A673 (cell line): ENCODE measurements at regions not wholly inside any gene's neighbourhood (a gene's known extent, or its start where the extent isn't known, plus 50 kb on each side); places are given as distances from the start of the nearest gene placed in this dataset.

Experiments used
- CTCF ChIP-seq: fragments of 300-800, 200-600 bp; sonication (generic); conservative IDR thresholded peaks from 2 replicates; pipeline ENCODE4 v1.5.1; 2017; ENCODE audit warnings: low read depth, mild to moderate bottlenecking, antibody characterized with exemption, low read length, moderate library complexity, mixed read lengths
- EZH2 ChIP-seq: fragments of 200-600 bp; sonication (generic); IDR thresholded peaks from 2 replicates; pipeline ENCODE4 v1.6.1; 2017; ENCODE audit warnings: borderline replicate concordance, low read depth, mild to moderate bottlenecking, mixed read lengths, antibody characterized with exemption, low read length; ENCODE audit not compliant: poor library complexity, severe bottlenecking

DNA sequence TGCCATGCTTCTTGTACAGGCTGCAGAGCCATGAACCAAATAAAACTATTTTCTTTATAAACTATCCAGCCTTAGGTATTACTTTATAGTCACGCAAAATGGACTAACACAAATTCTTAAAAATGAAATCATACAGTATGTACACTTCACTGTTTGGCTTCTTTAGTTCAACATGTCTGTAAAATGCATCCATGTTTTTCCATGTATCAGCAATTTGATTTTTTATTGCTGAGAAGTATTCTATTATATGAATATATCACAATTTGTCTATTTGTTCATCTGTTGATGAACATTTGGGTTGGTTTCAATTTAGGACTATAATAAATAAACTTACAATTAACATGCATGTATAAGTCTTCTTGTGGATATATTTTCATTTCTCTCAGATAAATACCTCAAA lies 182.1 kb downstream of the SCG2 start:
- TF ChIP-seq CTCF: no peak
- TF ChIP-seq EZH2: no peak
